ENCODE measurements at regions not wholly inside any gene's neighbourhood (a gene's known extent, or its start where the extent isn't known, plus 50 kb on each side); places are given as distances from the start of the nearest gene placed in this dataset.

- no peak for TF ChIP-seq MYC (IDR thresholded peaks at IDR 0.05; ENCODE audit: insufficient read depth, insufficient read length, insufficient replicate concordance, low read length, severe bottlenecking)
- no peak for TF ChIP-seq E2F4 (IDR thresholded peaks at IDR 0.05; ENCODE audit: low read depth, low read length)
- TF ChIP-seq USF1 (IDR thresholded peaks at IDR 0.05; ENCODE audit: borderline replicate concordance, extremely low read length, insufficient read depth, low read depth, low read length) = no peak
- TF ChIP-seq RFX5 (IDR thresholded peaks at IDR 0.05; ENCODE audit: low read depth, low read length) = no peak
- no peak for TF ChIP-seq JUNB (IDR thresholded peaks at IDR 0.05)
- TF ChIP-seq CTCF (IDR thresholded peaks at IDR 0.05 in 2 of 3, conservative IDR thresholded peaks at IDR 0.05 in 1 of 3; ENCODE audit: control insufficient read depth in 2 of 3, extremely low read depth in 1 of 3, insufficient read depth in 1 of 3, low read depth in 3 of 3, low read length in 3 of 3) = no peak
- TF ChIP-seq EP300 (IDR thresholded peaks at IDR 0.05; ENCODE audit: borderline replicate concordance in 1 of 2, control insufficient read depth in 1 of 2, low read depth in 2 of 2, low read length in 2 of 2) = no peak
Observed at GRCh38 chr10:57654856-57655255, 612.8 kb downstream of the IPMK start.

Data from GM12878 (cell line).